Stimulated activated CD4-positive, alpha-beta T cell treated with anti-CD3 and anti-CD28 coated beads, Interleukin-4, amount 100 ng/mL, for 24 hours (primary cell): ENCODE measurements at regions not wholly inside any gene's neighbourhood (a gene's known extent, or its start where the extent isn't known, plus 50 kb on each side); places are given as distances from the start of the nearest gene placed in this dataset.

Source experiments
- DNase-seq: peaks from one replicate; pipeline ENCODE4 v3.0.0-alpha.2; 2020

DNA sequence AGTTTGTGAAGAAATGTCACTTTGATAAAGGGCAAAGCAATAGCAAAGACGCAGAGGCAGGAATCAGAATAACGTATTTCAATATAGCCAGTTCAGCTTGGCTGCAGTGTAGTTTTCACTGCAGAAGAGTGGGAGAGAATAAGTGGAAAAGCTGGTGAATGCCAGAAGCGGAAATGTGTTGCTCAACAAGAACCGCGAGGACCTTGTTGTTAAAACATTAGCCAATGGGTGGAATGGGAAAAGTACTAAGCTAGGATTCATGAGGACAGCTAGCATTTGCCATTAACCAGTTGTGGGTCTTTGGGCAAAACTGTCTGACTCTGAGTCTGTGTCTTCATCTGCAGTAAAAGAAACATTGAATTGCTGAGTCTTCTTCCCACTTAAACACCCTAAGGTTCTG, 292.9 kb upstream of the GRIP1 start:
- no peak for DNase-seq

DNA sequence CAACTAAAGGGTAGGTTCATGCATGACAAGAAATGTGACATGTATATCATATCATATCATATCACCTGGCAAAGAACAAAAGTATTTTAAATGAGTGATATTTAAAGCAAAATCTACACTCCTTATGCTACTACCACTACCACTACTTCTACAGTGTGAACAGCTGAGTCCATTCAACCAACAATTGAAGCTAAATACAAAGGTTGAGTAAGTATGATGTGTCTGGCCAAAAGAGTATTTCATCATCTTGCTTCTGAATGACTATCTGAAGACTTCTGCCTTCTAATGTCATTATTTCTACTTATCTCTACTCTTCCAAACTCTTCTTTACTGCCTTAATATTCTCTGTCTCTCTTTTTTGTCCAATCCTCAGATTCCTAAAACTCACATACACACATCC, 292.6 kb upstream of the CAND1 start:
- no peak for DNase-seq

DNA sequence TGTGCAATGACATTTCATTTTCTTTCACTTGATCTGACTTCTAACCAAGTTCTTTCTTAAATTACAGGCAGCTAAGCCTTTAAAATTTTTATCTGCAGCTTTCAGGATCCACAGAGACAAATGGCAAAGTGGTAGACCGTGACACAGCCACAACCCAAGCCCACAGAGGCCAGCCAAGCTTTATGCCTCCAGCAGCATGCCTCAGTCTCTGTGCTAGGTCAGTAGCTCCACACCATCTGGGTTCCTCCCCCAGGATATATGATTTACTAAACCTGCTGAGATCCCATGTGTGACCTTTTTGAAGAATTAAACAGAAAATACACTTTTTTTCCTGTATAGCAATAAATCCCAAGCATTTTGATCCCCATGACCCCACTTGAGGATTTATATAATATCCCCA, 290.4 kb upstream of the CAND1 start:
- DNase-seq = no peak

DNA sequence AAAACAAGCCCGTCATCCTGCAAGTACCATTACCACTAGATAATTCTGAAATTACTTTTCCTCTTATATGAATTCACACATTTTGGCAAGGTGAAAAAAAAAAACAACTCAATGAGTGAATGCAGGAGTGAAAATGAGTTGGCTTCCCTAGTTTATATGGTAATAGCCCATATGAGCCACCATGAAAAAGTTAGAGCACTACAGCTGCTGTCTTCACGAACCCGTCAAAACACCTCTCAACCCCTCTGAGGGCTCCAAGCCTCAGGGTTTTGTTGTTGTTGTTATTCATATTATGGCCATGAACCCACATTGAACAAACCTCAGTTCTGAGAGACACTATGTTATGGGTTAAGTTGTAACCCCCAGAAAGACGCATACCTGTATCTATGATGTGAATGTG, 289.9 kb upstream of the CAND1 start:
- no peak for DNase-seq

DNA sequence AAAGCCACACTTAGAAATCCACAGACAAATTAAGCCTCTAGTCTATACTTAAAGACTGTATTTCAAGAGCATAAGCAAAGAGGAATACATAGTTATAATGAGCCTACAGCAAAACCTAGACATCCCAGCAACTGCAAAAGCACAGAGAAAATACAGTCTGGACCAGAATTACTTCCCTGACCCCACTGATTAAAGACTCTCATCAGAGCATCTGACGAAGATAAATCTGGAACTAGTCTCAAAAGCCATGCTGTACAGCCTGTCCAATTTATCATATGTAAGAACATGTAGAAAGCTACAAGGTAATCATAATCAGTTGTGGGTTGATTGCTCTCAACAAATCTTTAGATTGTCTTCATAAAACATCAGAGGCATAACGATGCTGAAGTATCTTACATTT, 285.1 kb upstream of the CAND1 start:
- no peak for DNase-seq

DNA sequence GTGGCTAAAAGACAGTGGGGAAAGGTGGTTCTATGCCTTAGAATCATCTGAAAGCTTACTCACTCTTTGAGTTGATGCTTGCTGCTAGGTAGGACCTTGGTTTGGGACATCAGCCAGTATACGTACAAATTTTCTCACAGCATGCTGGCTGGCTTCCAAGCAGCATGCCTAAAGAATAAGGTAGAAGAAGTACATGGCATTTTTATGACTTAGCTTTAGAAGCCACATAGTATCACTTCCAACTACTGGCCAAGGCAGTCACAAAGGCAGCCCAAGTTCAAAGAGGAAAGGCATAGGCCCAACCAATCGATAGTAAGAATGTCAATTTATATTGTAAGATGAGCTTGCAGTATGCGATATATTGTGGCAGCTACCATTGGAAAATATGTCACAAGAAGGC, 284.2 kb upstream of the CAND1 start:
- no peak for DNase-seq

DNA sequence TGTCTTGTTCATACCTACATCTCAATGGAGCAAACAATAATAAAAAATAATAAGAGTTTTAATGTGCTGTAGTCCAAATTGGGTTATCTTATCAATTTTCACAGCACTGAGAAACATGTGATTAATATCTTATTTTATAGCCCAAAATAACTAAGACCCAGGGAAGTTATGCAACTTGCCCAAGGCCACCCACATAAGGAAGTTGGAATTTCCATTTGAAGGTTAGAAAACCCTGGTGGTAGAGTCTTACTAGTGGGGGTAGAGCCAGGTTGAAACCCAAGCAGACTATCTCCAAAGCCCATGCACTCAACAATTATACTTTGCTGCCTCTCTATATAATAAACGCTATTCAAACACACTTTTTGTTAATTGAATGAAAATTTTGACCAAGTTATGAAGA, 270.0 kb upstream of the CAND1 start:
- no peak for DNase-seq

DNA sequence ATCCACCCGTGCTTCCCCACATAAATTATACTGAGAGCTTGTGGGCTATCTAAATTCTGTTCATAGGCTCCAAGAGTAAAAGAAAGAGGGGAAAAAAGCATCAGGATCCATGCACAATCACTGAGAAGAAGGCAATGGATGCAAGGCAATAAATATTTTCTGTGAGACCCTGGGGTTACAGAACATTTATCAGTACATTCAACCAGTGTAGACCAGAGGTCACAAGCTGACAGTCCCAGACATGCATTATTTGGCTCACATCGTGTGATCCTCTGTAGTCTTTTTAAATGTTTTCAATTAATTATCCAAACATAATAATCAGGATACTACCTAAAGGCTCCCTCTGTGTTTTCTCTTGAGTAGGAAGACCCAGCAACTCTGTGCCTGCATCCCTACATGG, 267.9 kb upstream of the CAND1 start:
- DNase-seq = no peak

DNA sequence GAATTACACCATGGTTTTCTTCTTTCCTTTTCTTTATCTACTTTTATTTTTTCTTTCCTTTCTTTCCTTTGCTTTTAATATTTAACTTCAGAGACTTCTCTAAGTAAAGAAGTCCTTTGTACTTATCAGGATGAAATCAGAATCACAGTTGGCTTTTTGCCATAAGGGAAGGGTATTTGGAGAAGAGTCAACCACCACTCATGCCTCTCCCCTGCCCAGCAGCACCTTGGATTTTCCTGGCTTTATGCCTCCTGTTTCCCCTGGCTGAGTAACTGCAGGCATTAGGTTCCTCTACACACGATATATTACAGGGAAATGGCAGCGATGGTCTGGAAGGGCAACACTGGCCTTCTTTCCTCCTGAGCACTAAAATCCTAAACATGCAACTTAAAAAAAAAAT, 266.4 kb upstream of the CAND1 start:
- DNase-seq = no peak

DNA sequence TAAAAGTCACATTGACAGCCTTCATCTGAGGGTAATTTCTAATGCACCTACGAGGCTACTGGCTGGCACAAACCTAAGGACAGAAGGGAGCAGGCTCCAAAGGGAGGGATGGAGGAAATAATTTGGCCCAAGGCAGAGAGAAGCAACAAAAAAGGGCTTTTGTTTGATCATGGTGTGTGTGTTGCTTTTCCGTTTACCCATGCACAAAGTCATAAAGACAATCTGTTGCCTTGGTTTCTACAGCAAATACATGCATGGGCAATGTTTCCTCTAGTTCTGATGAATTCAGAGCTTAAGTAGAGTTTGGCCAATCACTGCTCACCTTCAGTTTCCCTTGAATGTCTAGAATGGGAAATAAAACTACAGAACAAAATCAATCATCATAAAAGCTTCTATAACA, 262.5 kb upstream of the CAND1 start:
- DNase-seq = no peak

DNA sequence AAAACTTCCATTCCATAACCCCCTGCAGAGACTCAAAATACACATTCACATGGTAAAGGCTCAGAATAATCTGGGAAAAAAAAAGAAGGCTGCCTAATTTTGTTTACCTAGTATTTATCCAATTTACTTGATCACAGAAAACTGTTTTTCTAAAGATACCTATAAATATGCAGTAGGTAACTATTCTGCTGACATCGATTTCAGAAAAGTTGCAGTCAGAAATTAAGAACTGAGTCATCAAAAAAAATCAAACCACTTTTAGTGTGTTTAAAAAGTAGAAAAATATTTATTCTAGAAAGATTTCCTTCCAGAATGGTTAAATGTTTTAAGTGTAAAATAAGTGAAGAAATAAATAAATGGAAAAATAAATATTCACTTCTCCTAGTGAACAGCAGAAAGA, 254.5 kb upstream of the CAND1 start:
- no peak for DNase-seq

DNA sequence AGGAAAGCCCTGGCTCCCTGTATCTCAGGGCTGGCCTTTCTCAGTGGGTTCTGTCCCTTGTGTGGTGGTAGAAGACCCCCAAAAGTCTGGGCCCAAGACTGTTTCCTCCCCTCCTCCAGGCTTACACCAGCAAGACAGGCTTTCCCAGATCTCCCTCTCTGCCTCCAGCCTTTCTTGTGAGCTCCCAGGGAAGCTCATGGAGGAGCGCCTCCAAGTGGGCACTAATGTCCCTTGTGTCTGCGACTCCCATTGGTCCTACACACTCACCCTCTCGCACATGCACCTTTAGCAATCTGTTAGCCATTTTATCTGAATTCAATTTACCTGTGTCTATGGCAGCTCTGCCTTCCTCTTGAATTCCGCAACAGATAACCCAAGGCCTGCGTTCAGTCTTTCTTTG, 251.1 kb upstream of the CAND1 start:
- no peak for DNase-seq

DNA sequence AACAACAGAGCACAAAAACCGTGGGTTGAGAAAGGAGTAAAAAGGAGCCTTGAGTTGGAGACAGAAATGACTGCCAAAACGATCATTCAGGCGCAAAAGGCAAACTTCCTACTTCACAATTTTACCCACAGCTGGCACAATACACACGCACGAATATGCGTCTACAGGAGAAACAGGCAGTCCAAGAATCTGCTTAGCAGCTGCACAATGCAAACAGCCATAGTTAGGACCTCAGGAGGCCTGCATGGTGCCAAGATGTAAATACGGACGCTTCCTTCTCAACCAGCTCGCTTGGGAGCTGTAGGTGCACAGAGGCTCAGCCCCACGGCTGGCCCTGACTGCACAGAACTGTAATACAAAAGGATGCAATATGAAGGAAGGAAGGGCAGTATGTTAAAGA, 250.1 kb upstream of the CAND1 start:
- no peak for DNase-seq

DNA sequence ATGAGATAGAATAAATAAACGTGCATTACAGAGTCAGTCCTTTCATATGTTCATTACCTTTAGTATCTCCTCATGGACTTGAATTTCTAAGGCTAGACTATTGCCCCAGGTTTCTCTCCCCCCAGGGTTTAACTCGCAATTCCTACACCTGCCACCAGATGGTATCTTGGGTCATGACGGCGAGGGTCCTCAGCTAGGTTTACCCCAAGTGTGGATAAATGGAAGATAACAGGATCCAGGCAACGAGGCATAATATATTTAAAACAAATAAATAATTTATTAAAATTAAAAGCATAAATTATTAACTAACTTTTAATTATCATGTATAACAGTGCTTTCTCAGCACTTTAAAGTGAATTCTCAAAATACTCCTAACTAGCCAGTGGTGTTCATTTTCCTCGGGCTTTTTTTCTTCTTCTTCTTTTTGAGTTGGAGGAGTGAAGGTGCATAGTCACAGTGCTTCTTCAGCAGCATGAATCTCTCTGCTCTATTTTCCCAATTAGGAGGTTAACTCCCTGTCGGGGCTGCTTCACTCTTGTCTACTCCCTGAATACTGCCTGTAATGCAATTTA, 243.5 kb upstream of the CAND1 start:
- DNase-seq = peak; percentile 60

DNA sequence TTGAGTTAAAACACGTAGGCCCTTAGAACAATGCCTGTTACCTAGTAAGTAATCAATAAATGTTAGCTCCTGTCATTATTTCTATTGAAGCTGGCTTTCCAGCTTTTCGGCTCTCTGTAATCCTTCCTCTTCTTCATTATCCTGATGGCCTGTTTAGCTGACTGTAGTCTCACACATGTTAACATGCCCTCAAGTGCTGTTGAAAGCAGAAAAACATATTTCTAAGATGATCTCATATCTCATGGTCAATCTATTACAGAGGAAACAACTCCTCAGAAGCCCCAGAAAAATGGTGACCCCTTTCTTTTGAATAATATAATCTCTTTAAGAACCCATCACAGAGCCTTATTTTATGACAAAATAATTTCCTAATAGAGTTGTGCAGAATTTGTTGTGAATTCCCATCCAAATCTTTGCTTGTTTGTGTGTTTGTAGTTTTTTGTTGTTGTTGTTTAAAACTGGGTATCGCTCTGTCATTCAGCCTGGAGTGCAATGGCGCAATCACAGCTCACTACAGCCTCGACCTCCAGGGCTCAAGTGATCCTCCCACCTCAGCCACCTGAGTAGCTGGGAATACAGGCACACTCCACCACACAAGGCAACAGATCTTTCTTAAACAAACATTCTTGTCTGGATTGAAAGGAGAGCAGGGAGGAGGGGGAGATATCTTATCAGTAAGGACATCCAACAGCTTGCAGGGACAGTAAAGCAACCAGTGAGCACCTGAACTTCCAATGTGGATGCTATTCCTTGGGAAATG, 242.5 kb upstream of the CAND1 start:
- DNase-seq = no peak

DNA sequence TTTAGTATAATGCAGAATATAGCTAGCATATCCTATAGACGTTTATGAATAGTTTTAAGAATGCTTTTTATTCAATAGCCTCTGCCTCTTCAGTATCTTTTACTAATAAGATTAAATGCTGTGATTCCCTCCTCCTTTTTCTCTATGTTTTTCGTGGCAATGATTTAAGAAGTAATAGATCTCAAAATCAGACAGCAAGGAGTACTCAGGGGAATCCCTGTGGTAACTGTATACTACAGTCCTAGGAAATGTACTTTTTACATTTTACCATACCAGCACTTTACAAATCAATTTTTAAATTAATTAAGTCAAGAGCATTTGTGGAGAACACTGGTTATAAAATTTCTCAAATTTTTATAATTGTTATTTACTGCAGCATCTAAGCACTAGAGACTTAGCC, 240.6 kb upstream of the CAND1 start:
- no peak for DNase-seq

DNA sequence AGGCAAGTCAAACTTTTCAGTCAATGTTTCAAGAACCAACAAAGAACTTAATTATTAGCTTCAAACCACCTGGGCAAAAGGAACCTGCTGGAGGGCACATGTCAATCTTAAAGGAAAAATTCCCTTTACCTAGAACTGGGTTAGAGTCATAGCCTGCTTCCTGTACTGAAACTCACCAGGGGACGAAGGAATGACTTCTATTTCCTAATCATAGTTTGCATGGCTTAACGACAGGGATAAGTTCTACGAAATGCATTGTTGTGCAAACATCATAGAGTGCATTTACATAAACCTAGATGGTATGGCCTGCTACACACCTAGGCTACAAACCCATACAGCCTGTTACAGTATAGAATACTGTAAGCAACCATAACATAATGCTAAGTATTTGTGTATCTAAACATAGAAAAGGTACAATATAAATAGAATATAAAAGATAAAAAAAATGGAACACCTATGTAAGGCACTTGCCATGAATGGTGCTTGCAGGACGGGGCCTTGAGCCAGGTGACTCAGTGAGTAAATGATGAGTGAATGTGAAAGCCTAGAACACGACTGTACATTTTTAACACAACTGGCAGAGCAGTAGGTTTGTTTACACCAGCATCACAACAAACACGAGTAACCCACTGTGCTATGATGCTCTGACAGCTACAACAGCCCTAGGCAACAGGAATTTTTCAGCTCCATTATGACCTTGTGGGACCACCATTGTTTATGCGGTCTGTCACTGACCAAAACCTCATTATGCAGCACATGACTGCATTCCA, 234.9 kb upstream of the CAND1 start:
- DNase-seq = no peak

DNA sequence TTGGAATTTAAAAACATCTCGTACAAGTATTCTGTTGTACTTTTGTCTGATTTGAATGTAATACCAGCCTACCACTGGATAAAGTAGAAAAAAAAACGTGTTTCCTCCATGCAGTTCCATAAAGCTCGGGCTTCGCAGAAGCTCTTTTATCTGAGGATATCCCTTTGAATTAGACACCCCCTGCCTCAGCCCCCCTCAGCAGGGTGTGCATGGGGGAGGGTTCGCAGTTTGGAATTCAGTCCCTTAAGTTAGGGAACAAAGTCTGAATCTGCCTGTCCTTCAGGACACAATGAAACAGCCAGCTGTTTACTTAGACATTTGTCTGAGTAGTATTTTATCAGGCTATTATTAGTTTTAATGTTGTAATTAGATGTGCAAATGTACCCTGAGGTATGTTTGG, 234.0 kb upstream of the CAND1 start:
- DNase-seq = no peak

DNA sequence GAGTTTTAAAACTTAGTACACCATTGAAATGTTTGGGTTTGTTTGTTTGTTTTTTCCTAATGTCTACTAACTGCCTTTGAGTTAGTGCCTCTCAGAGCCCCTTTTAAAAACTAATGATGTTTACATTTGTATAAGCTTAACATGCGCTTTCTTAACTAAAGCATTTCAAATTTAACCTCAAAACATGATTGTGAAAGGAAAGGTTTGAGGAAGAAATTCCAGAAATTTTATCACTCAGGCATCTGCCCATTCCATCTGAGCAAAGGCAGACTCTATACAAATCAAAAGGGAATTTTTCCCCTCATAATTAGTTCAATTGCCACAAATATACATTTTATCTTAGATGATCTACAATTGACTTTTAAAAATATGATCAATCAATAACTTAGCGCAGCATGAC, 230.7 kb upstream of the CAND1 start:
- no peak for DNase-seq

DNA sequence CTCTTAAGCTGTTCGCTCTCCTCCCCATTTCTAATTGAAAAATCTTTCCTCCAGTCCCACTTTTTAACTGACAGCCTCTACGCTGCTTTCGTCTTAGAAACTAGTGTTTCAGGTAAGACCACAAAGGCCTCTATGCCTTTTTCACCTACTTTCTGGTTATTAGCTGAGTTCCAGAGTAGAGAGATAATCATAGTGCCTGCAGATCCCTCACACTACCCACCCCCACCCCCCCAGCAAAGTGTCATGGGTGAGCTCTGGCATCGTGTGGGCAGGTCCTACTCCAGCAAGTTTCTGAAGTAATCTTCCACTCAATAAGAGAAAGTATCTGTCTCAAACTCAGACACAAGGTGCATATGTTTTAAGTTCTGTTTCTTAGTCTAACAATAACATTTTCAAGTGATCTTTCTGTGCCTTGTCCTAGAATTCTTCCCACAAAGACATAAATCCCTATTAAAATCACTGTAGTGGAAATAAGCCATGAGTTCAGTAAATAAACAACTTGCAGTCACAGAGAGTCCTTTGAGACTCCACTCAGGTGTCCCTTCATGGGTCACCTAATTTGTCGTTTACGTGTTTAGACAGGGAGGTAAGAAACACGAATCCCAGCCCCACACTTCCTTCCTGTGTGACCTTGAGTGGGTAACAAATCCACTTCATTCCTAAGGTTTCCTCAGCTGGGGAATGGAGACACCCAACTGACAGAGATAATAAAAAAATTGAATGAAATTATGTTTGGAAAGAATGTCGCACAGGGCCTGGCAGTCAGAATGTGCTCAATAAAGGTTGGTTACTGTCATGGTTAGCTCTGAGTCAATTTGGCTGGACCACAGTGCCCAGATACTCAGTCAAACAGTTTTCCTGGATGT, 228.9 kb upstream of the CAND1 start:
- DNase-seq = no peak

DNA sequence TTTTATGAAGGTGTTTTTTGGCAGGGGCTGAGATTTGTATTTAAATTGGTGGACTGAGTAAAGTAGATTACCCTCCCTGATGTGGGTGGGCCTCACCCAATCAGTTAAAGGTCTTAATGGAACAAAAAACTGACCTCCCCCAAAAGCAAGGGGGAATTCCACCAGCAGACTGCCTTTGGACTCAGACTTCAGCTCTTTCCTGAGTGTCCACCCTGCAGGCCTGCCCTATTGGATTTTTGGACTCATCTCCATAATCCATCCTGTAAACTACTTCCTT, 228.4 kb upstream of the CAND1 start:
- DNase-seq = no peak

DNA sequence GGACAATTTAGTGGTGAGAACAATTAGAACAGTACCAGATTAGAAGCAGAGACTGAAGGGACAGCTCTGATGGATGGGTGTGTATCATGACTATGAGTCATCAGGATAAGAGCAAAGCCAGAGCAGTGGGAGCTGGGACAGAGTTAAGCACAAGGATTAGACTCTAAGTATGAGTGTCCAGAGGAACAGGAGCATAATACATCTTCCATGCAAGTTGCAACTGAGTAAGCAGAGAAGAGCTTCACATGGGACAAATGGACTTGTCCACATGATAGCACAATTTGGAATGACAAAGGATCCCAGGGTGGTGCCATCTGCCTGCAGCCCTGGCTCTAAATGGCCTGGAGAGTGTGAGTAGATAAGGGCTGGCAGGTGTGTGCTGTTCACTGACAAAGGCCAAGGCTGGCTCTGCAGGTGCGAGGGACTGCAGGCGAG, 226.4 kb upstream of the CAND1 start:
- no peak for DNase-seq

DNA sequence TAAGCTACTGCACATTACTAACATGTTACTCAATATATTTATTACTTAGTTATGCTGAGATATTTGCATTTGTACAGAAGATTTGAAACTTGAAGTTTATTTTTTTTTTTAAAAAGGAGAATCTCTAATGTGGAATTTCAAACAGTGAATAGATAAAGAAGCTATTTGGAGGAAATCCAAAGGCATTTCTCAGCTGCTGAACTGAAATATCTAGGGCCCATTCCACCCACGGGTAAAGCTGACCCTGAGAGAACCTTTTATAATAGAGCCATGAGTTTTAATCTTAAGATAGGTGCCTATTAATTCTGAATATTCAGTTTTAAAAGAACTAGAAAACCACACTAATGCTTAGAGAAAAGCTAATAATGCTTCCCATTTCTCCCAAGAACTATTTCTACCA, 225.4 kb upstream of the CAND1 start:
- DNase-seq = no peak

DNA sequence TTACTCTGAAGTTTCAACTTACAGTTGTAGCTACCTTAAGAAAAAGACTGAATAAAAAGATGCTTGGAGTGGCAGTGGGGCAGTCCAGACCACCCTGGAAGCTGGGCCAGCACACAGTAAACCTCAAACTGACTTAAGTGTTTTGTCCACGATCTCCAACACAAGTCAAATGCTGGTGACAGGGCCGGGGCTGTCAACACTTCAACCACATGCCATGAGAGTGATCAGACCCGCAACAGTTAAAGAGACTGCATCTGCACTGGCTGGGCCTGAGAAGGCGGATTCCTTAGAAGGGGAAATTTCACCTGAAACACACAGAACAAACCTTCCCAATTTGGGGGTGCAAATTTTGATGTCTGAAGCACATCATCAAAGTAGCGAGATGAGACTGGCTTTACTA, 223.5 kb upstream of the CAND1 start:
- no peak for DNase-seq
